Mesodermal cell (in vitro differentiated cells): ENCODE measurements at regions not wholly inside any gene's neighbourhood (a gene's known extent, or its start where the extent isn't known, plus 50 kb on each side); places are given as distances from the start of the nearest gene placed in this dataset.
"Not testable (repeated sequence)": the region's sequence is repeated elsewhere in the genome, so short reads cannot be mapped to it uniquely, and the experiment has no call there.

ENCODE experiments used
- H3K27ac ChIP-seq: 2 replicates; pipeline ENCODE4 v1.7.0; 2013; ENCODE audit warnings: mild to moderate bottlenecking, low read depth, low read length, moderate library complexity; ENCODE audit not compliant: severe bottlenecking
- H3K36me3 ChIP-seq: 2 replicates; pipeline ENCODE4 v1.7.1; 2013; ENCODE audit warnings: mild to moderate bottlenecking, low read length, moderate library complexity; ENCODE audit not compliant: control insufficient read depth, insufficient read depth
- H3K4me1 ChIP-seq: one replicate; pipeline ENCODE4 v1.7.1; 2013; ENCODE audit warnings: mild to moderate bottlenecking, low read length; ENCODE audit not compliant: insufficient read depth, control insufficient read depth, poor library complexity, severe bottlenecking
- H3K4me3 ChIP-seq: 2 replicates; pipeline ENCODE4 v1.7.0; 2013; ENCODE audit warnings: low read length, control low read depth, mild to moderate bottlenecking; ENCODE audit not compliant: insufficient read depth, poor library complexity, severe bottlenecking; ENCODE audit errors: extremely low read depth
- H3K9me3 ChIP-seq: 2 replicates; pipeline ENCODE4 v1.7.1; 2013; ENCODE audit warnings: mild to moderate bottlenecking, low read length, moderate library complexity; ENCODE audit not compliant: control insufficient read depth
- WGBS, 2 experiments: methylation state at CpG; one replicate each; pipeline ENCODE4 v1.1.5; 2013; ENCODE audit warnings: missing lambda C conversion rate in 2 of 2; ENCODE audit not compliant: insufficient coverage in 2 of 2; 5-methylcytosine and 5-hydroxymethylcytosine counted together

- Histone ChIP-seq H3K4me3 (peak overlapping the region; percentile 51), H3K4me1 (peaks cover 3% of the 10 kb centered on the region), H3K36me3 (no peaks in the 10 kb centered on the region), H3K27ac (peak overlapping the region; percentile 78), H3K9me3 (no peaks in the 10 kb centered on the region)
- 0% methylated on average over 35 to 37 of the region's 58 CpGs for WGBS, 2 experiments
Observed at GRCh38 chr3:125916376-125916978, 52.5 kb upstream of the ROPN1B start.

DNA sequence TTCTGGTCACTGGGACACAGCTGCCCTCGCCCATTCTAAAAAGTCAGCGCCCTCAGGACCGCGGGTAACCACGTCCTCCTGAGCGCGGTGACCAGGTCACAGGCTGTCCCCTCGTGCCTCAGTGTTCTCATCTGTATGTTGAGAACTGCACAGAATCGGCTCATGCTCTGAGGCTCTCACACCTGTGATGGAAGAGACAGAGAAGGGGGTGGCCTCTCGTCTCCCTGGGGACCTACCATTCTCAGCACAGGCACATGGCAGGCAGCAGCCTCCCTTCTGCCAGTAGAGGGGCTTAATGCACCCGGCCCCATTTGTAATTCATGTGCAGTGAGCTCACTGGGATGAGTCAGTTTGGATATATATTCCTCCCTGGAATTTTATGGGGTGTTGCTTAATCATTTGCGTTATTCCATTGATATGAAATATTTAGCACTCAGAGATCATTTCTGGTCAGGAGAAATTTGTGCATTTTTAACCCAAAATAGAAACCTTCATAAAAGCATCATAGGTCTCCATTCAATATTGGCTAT, 51.9 kb upstream of the ROPN1B start:
- peak overlapping the region; percentile 78 for H3K27ac ChIP-seq
- 2 to 4% methylated on average over 5 to 9 of the region's 12 CpGs for WGBS, 2 experiments

GRCh38 chr3:125918024-125918423, 51.0 kb upstream of the ROPN1B start:
- H3K27ac ChIP-seq, H3K4me3 ChIP-seq, H3K9me3 ChIP-seq, H3K36me3 ChIP-seq, H3K4me1 ChIP-seq: not testable (repeated sequence)
- 80 to 100% methylated on average over 1 of the region's 1 CpG for WGBS, 2 experiments

More for the DNA sequence above, 51.9 kb upstream of the ROPN1B start:
- H3K36me3 ChIP-seq, H3K9me3 ChIP-seq, H3K4me1 ChIP-seq: not testable (repeated sequence)
- peak overlapping the region; percentile 51 for H3K4me3 ChIP-seq

GRCh38 chr3:125918451-125918850, 50.5 kb upstream of the ROPN1B start:
- H3K4me3 ChIP-seq, H3K4me1 ChIP-seq, H3K9me3 ChIP-seq, H3K36me3 ChIP-seq, H3K27ac ChIP-seq: not testable (repeated sequence)
- 90 to 96% methylated on average over 3 to 4 of the region's 5 CpGs for WGBS, 2 experiments

DNA sequence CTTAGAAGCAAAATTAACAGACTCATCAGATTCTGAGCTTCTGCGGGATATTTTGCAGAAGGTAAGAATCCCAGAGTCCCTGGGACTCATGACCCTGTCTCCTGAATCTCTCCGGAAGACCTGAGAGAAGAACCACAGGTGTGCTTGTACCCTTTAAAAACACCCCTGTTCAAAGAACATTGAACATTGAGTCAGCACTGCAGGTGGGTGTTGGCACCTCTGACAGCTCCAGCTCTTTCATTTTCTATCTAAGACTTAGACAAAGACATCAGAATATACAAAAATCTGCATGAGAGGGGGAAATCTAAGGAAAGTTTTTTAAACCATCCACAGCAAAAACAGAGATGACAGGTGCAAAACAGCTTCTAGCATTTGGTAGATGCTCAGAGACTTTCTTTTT, 50.1 kb upstream of the ROPN1B start:
- not testable (repeated sequence) for H3K9me3 ChIP-seq, H3K4me1 ChIP-seq, H3K36me3 ChIP-seq, H3K27ac ChIP-seq, H3K4me3 ChIP-seq
- WGBS, 2 experiments = 86 to 100% methylated on average over 2 of the region's 2 CpGs
